Nephron progenitor cell (in vitro differentiated cells): ENCODE measurements at regions not wholly inside any gene's neighbourhood (a gene's known extent, or its start where the extent isn't known, plus 50 kb on each side); places are given as distances from the start of the nearest gene placed in this dataset.

ENCODE experiments used
- DNase-seq: peaks from one replicate; pipeline ENCODE4 v3.0.0; 2021
- H3K27ac Mint-ChIP-seq: 2 replicates; pipeline ENCODE4 v1.8.0; 2021; ENCODE audit warnings: mild to moderate bottlenecking, moderate library complexity, mixed read lengths
- H3K27me3 Mint-ChIP-seq: 2 replicates; pipeline ENCODE4 v1.8.0; 2021; ENCODE audit warnings: mild to moderate bottlenecking, low read depth, mixed read lengths; ENCODE audit not compliant: poor library complexity
- H3K36me3 Mint-ChIP-seq: 2 replicates; pipeline ENCODE4 v1.8.0; 2021; ENCODE audit warnings: low read depth, mixed read lengths
- H3K4me1 Mint-ChIP-seq: 2 replicates; pipeline ENCODE4 v1.8.0; 2021; ENCODE audit warnings: mixed read lengths
- H3K4me3 Mint-ChIP-seq: 2 replicates; pipeline ENCODE4 v1.8.0; 2021; ENCODE audit warnings: mild to moderate bottlenecking, moderate library complexity, mixed read lengths
- H3K9me3 Mint-ChIP-seq: 2 replicates; pipeline ENCODE4 v1.8.0; 2021; ENCODE audit warnings: mild to moderate bottlenecking, moderate library complexity, mixed read lengths
- CTCF ChIP-seq: fragments of 200-600 bp; sonication (generic); IDR thresholded peaks from 2 replicates; pipeline ENCODE4 v1.5.0; 2021; ENCODE audit warnings: antibody characterized with exemption

DNA sequence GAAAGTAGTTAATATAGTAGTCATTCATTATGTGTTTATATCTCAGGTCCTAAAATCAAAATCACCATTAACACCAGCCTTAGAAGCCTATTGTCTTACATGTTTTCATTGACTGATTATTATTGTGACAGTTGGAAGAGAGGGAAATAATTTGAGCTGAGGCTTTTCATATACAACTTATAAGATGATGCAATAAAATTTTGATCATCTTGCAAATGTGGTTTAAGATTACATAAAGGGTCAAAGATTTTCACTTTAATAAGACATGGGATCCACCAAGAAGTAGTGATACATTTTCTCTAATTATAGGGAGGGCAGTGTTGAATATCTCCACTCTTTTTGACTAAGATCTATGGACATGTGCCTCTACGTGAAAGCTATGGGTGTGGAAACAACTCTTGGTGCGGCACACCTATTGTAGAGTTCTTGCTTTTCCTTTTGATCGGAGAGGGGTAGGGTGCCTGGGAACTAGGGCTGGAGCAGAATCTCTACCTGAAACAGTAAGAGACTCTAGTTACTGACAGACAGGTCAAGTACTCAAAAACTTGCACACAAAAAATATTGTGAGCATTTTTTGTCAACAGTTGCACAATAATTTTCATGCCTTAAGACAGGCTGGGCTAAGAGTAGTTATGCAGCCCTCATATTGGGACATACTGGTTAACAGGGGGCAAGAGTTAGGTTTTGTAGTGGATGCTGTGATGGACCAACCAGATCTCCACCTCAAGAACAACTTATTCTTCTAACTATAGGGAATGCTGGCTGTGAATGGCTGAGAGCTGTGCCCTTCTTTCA, 139.3 kb upstream of the FST start:
- Mint-ChIP-seq H3K36me3 (no peaks in the 10 kb centered on the region), H3K27ac (no peak overlapping the region), H3K9me3 (peaks cover 18% of the 10 kb centered on the region), H3K4me3 (no peak overlapping the region), H3K27me3 (no peaks in the 10 kb centered on the region), H3K4me1 (peaks cover 10% of the 10 kb centered on the region)
- DNase-seq, result no peak
- no peak for TF ChIP-seq CTCF

DNA sequence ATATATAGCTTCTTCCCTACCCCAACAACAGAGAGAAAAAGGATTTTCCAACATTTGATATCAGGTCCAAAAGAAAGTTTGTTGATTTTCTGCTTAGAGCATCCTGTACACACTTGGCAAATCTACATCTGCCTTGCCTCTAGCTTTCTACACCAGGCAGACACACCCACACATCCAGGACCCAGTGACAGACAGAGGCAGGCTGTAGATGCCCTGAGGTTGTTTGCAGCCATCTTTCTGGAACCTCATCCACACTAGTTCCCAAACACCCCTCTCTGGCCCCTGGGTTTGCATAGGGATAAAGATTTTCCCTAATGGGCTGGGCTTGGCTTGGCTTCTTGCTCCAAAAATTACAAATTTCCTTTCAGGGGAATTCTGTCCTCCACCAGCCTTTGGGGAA, 138.2 kb upstream of the FST start:
- TF ChIP-seq CTCF, result no peak
- DNase-seq, result no peak
- H3K27me3 Mint-ChIP-seq, result peaks cover 3% of the 10 kb centered on the region
- no peak overlapping the region for H3K4me3 Mint-ChIP-seq
- no peak overlapping the region for H3K27ac Mint-ChIP-seq
- peaks cover 10% of the 10 kb centered on the region for H3K4me1 Mint-ChIP-seq
- H3K36me3 Mint-ChIP-seq, result no peaks in the 10 kb centered on the region
- peaks cover 18% of the 10 kb centered on the region for H3K9me3 Mint-ChIP-seq

DNA sequence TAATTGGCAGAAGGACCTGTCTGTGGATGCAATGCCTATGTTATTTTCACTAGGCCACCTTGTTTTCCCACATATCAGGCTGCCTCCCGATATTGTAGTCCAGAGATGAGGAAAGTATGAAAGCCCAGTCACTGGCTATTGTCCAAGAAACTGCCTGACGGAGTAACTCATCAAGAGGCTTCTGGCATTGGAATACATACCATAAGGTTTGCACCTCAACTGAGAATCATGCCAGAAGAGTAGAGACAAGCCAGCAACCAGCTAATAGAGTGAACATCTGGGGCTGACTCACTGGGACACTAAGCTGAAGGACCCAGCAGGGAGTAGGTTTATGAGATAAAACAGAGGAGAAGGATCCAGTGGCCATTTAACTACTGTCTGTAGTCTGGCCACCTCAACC, 137.2 kb upstream of the FST start:
- Mint-ChIP-seq H3K4me1 (peaks cover 10% of the 10 kb centered on the region), H3K27ac (no peak overlapping the region), H3K4me3 (no peak overlapping the region), H3K9me3 (peaks cover 18% of the 10 kb centered on the region), H3K36me3 (no peaks in the 10 kb centered on the region), H3K27me3 (peaks cover 3% of the 10 kb centered on the region)
- no peak for DNase-seq
- no peak for TF ChIP-seq CTCF

- peaks cover 3% of the 10 kb centered on the region for H3K27me3 Mint-ChIP-seq
- H3K4me3 Mint-ChIP-seq, result no peak overlapping the region
- peaks cover 4% of the 10 kb centered on the region for H3K4me1 Mint-ChIP-seq
- no peaks in the 10 kb centered on the region for H3K36me3 Mint-ChIP-seq
- TF ChIP-seq CTCF, result no peak
- DNase-seq, result no peak
- H3K27ac Mint-ChIP-seq, result peak overlapping the region; percentile 27
- H3K9me3 Mint-ChIP-seq, result peaks cover 4% of the 10 kb centered on the region
Observed at GRCh38 chr5:53350368-53350767, 130.1 kb upstream of the FST start.

GRCh38 chr5:53350991-53351770, 129.2 kb upstream of the FST start:
- peaks cover 4% of the 10 kb centered on the region for H3K9me3 Mint-ChIP-seq
- no peak overlapping the region for H3K27ac Mint-ChIP-seq
- TF ChIP-seq CTCF, result no peak
- H3K27me3 Mint-ChIP-seq, result peaks cover 3% of the 10 kb centered on the region
- no peaks in the 10 kb centered on the region for H3K36me3 Mint-ChIP-seq
- H3K4me3 Mint-ChIP-seq, result no peak overlapping the region
- no peak for DNase-seq
- H3K4me1 Mint-ChIP-seq, result peaks cover 4% of the 10 kb centered on the region
